ENCODE measurements at regions not wholly inside any gene's neighbourhood (a gene's known extent, or its start where the extent isn't known, plus 50 kb on each side); places are given as distances from the start of the nearest gene placed in this dataset.

DNA sequence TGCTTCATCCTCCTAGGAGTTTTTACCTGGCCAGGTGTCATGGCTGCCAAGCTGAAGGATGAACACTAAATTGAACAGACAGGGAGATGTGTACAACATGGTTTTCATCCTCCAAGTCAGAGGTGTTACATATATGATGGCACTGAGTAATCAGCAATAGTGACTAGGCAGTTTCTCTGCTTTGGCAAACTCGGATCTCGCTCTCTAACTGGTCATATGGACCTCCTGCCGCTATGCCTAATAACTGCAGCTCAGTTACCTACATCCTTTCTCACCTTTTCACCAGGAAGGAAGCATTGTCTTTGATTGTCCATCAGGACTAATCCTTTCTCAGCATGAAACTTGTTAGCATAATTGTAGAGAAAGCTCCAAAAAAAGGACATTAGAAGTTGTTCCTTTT is 175.9 kb upstream of the PLSCR5 start:
- DNase-seq (ENCODE audit: low spot score), result no peak
- Mint-ChIP-seq H3K27me3 (ENCODE audit: unreplicated experiment) (no peaks in the 10 kb centered on the region), H3K4me3 (ENCODE audit: unreplicated experiment) (no peak overlapping the region), H3K9me3 (ENCODE audit: unreplicated experiment) (no peaks in the 10 kb centered on the region), H3K36me3 (ENCODE audit: low read depth, unreplicated experiment) (no peaks in the 10 kb centered on the region), H3K27ac (ENCODE audit: unreplicated experiment) (no peak overlapping the region), H3K4me1 (ENCODE audit: unreplicated experiment) (no peaks in the 10 kb centered on the region)
- TF ChIP-seq, protein P1, sequence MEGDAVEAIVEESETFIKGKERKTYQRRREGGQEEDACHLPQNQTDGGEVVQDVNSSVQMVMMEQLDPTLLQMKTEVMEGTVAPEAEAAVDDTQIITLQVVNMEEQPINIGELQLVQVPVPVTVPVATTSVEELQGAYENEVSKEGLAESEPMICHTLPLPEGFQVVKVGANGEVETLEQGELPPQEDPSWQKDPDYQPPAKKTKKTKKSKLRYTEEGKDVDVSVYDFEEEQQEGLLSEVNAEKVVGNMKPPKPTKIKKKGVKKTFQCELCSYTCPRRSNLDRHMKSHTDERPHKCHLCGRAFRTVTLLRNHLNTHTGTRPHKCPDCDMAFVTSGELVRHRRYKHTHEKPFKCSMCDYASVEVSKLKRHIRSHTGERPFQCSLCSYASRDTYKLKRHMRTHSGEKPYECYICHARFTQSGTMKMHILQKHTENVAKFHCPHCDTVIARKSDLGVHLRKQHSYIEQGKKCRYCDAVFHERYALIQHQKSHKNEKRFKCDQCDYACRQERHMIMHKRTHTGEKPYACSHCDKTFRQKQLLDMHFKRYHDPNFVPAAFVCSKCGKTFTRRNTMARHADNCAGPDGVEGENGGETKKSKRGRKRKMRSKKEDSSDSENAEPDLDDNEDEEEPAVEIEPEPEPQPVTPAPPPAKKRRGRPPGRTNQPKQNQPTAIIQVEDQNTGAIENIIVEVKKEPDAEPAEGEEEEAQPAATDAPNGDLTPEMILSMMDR (IDR thresholded peaks at IDR 0.05; ENCODE audit: unreplicated experiment), result no peak

DNA sequence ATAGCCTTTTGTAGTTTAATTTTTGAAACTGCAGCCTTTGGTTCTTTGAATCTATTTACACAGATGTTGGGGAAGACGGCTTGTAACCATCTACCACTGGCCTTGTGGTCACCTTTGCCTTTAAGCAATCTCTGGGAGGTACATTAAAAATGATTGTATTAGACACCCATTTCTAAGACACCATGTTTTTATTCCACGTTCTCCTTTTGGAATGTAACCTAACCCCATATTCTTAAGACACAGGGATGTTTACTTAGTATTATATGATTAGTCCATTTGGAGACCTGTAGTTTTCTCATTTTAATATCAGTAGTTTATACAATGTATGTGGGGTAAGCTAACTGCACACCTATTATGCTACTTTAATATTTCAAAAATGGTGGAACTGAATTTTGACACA is 175.1 kb upstream of the PLSCR5 start:
- H3K9me3 Mint-ChIP-seq (ENCODE audit: unreplicated experiment), result no peaks in the 10 kb centered on the region
- H3K27ac Mint-ChIP-seq (ENCODE audit: unreplicated experiment), result no peak overlapping the region
- no peaks in the 10 kb centered on the region for H3K27me3 Mint-ChIP-seq (ENCODE audit: unreplicated experiment)
- H3K36me3 Mint-ChIP-seq (ENCODE audit: low read depth, unreplicated experiment), result no peaks in the 10 kb centered on the region
- H3K4me1 Mint-ChIP-seq (ENCODE audit: unreplicated experiment), result no peaks in the 10 kb centered on the region
- no peak overlapping the region for H3K4me3 Mint-ChIP-seq (ENCODE audit: unreplicated experiment)
- no peak for DNase-seq (ENCODE audit: low spot score)
- TF ChIP-seq, protein P1 (IDR thresholded peaks at IDR 0.05; ENCODE audit: unreplicated experiment), result no peak

DNA sequence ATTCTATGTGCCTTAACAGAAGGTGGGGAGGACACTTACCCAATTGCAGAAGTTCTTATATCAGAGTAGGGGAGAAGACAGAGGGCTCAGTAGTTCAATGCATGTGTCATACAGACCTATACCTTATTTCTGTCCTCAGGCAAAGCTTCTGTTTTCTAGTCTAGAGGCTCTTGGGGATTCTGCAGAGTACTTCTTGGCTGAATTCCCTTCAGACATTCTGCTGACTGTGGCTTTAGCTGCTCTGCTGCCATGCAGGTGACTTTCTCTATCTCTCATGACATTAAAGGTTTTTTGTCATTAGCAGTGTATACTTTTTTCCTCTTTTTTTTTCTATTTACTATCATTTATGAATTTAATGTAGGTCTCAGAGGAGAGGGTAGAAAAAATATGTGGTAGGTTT is 172.8 kb upstream of the PLSCR5 start:
- Mint-ChIP-seq H3K9me3 (ENCODE audit: unreplicated experiment) (no peaks in the 10 kb centered on the region), H3K4me1 (ENCODE audit: unreplicated experiment) (no peaks in the 10 kb centered on the region), H3K27me3 (ENCODE audit: unreplicated experiment) (no peaks in the 10 kb centered on the region), H3K4me3 (ENCODE audit: unreplicated experiment) (no peak overlapping the region), H3K27ac (ENCODE audit: unreplicated experiment) (no peak overlapping the region), H3K36me3 (ENCODE audit: low read depth, unreplicated experiment) (no peaks in the 10 kb centered on the region)
- TF ChIP-seq, protein P1 (IDR thresholded peaks at IDR 0.05; ENCODE audit: unreplicated experiment), result no peak
- DNase-seq (ENCODE audit: low spot score), result no peak

DNA sequence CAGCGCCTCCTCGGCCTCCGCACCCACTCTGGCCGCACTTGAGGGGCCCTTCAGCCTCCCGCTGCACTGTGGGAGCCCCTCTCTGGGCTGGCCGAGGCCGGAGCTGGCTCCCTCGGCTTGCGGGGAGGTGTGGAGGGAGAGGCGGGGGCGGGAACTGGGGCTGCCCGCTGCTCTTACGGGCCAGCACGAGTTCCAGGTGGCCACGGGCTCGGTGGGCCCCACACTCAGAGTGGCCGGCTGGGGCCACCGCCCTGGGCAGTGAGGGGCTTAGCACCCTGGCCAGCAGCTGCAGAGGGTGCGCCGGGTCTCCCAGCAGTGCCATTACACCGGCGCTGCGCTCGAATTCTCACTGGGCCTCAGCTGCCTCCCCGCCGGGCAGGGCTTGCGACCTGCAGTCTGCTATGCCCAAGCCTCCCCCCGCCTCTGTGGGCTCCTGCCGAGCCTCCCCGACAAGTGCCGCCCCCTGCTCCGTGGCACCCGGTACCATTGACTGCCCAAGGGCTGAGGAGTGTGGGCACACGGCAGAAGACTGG is 167.1 kb upstream of the PLSCR5 start:
- no peak for DNase-seq (ENCODE audit: low spot score)
- Mint-ChIP-seq H3K9me3 (ENCODE audit: unreplicated experiment) (no peaks in the 10 kb centered on the region), H3K36me3 (ENCODE audit: low read depth, unreplicated experiment) (no peaks in the 10 kb centered on the region), H3K27ac (ENCODE audit: unreplicated experiment) (no peak overlapping the region), H3K4me3 (ENCODE audit: unreplicated experiment) (no peak overlapping the region), H3K27me3 (ENCODE audit: unreplicated experiment) (no peaks in the 10 kb centered on the region), H3K4me1 (ENCODE audit: unreplicated experiment) (no peaks in the 10 kb centered on the region)
- TF ChIP-seq, protein P1 (IDR thresholded peaks at IDR 0.05; ENCODE audit: unreplicated experiment), result no peak

DNA sequence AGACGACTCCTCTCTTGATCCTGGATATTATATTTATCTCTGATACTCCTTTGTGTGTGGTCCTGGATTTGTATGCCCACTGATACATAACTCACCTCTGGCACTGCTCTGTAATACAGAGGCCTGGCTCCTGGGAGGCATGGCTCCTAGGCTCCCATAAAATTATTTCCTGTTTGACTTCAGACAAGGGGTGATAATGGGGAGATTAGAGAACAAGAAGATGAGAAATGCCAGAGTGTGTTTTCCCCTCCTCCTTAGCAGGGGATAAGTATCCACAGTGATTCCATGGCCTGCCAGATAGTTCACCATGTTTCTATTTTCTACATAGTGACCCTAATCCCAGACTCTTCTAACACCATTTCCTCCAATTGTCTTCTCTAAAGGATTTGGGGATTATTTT is 165.7 kb upstream of the PLSCR5 start:
- H3K4me3 Mint-ChIP-seq (ENCODE audit: unreplicated experiment), result no peak overlapping the region
- no peaks in the 10 kb centered on the region for H3K36me3 Mint-ChIP-seq (ENCODE audit: low read depth, unreplicated experiment)
- H3K4me1 Mint-ChIP-seq (ENCODE audit: unreplicated experiment), result no peaks in the 10 kb centered on the region
- no peaks in the 10 kb centered on the region for H3K27me3 Mint-ChIP-seq (ENCODE audit: unreplicated experiment)
- H3K9me3 Mint-ChIP-seq (ENCODE audit: unreplicated experiment), result no peaks in the 10 kb centered on the region
- TF ChIP-seq, protein P1 (IDR thresholded peaks at IDR 0.05; ENCODE audit: unreplicated experiment), result no peak
- no peak for DNase-seq (ENCODE audit: low spot score)
- H3K27ac Mint-ChIP-seq (ENCODE audit: unreplicated experiment), result no peak overlapping the region
